Fibroblast of peridontal ligament (primary cell): ENCODE measurements at regions not wholly inside any gene's neighbourhood (a gene's known extent, or its start where the extent isn't known, plus 50 kb on each side); places are given as distances from the start of the nearest gene placed in this dataset.

Source experiments
- DNase-seq: peaks from one replicate; pipeline ENCODE4 v3.0.0-alpha.2; 2010; ENCODE audit errors: extremely low read depth

DNA sequence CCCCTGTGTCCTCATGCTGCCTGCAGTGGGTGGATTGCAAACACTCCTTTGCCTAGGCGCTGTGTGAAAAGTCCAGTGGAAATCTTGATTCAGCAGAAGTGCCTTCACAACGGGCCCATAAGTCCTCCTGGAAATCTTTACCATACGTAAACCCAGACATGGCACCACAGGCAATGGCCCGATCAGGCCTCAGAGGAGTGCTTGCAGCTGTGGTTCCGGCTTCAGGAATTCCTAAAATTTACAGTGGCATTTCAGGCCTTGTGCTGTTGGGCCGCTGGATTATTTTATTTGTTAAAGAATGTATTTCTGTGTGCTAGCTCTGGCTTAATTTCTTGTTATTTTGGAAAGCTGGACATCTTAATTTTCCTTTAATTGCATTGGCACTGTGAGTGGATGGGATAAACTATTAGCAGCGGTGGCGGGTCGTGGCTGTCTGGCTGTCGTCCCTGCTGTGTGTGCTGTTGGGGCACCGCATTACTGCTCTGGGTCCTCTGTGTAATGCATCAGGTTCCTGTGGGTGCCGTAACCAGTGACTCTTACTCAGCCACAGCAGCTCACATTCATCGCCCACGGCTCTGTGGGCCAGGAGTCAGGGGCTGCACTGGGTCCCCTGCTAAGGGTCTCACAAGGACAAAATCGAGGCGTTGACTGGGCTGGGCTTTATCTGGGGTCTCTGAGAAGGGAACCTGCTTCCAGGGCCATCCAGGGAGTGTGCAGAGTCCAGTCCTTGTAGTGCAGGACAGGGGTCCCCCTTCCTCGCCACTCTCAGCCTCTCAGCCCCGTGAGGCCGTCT, 73.1 kb downstream of the RTP5 start:
- no peak for DNase-seq

DNA sequence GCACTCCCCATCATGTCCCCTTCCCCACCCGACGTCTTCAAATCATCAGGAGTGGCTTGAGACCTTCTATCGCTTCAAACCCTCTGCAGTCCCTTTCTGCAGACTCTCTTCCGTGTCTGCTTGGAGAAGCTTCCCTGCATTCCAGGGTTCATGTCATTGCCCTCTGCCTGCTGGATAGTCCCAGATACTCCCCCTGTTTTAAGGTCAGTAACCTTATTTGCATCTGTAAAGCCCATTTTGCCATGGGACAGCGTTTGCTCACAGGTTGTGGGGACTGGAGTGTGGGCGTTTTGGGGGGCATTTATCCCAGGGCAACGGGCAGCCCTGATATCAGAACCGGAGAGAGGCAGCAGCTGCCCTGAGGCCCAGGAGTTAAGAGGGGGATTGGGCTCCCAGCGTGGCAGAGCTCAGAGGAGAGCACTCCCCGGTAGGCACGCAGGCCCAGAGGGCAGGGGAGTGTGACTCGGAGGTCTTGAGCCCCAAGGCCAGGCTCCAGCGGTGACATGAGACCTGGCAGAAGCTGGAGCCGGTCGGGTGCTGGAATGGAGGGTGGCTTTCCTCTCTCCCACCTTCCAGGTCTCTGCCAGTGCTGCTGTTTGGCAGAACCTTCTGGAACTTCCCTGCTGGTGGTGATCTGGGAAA, 73.8 kb downstream of the RTP5 start:
- DNase-seq = no peak

DNA sequence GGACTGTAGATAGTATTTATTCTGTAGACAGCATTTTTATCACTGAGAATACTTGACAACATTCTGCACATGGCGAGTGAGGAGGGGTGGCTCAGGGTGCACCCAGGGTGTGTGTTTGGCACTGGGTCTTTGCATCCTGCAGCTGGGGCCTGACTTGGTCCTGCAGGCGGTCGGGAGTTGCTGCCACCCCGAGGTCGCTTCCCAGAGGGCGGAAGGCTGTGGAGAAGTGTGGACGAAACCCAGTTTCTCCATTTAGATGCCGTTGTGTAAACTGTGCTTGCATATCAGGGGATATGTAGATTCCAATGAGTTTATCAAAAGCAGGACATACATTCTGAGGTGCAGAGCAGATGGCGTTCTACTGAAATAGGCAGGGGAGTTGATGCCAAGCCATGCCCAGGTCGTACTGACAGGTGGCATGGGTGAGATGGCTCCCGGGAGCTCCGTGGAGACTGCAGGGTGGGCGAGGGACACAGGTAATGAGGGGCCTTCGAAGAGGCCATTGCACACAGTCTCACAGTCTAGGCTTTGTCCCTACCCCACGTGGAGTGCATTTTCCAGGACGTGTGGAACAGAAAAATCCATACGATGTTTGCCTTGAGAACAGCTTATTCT, 74.5 kb downstream of the RTP5 start:
- no peak for DNase-seq

DNA sequence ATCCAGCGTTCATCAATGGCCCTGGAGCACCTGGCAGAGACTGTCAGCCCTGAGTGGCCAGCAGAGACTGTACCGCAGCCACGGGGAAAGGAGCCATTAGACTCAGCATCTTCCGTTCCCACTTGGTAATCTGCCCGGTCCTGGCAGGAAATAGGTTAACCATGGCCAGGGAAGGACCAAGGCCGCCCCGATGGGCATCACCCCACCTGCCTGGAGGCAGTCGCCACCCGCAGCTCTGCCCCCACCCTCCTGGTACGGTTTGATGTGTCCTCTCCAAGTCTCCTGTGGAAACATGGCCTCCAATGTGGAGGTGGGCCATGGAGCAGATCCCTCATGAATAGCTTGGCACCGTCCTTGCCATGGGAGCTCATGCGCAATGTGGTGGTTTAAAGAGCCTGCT, 75.3 kb downstream of the RTP5 start:
- no peak for DNase-seq

DNA sequence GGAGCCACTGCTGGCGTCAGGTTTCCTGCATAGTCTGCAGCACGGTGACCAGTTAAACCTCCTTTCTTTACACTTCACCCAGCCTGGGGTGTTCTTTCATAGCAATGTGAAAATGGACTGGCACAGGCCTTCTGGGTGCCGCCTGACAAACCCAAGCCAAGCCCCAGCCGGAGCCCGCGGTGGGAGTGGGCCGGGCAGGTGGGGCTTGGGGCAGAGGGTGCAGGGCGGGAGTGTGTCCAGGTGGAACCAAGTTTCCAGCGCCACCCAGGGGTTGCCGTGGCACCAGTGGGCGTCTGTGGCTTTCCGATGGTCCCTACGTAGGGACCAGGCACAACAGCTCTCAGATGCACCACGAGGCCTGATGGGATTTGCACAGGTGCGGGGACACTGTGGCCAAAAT, 75.8 kb downstream of the RTP5 start:
- no peak for DNase-seq

DNA sequence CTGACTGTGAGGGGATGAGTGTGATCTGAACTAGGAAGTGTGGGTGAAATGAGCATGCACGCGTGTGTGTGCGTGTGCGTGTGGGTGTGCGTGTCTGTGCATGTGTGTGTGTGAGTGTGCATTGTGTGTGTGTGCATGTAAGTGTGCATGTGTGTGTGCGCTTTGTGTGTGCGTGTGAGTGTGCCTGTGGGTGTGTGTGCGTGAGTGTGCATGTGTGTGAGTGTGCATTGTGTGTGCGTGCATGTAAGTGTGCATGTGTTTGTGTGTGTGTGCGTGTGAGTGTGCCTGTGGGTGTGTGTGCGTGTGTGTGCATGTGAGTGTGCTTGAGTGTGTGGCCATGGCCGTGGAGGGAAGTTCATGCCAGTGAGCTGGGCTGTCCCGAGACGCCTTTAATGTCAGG, 76.3 kb downstream of the RTP5 start:
- DNase-seq = no peak

DNA sequence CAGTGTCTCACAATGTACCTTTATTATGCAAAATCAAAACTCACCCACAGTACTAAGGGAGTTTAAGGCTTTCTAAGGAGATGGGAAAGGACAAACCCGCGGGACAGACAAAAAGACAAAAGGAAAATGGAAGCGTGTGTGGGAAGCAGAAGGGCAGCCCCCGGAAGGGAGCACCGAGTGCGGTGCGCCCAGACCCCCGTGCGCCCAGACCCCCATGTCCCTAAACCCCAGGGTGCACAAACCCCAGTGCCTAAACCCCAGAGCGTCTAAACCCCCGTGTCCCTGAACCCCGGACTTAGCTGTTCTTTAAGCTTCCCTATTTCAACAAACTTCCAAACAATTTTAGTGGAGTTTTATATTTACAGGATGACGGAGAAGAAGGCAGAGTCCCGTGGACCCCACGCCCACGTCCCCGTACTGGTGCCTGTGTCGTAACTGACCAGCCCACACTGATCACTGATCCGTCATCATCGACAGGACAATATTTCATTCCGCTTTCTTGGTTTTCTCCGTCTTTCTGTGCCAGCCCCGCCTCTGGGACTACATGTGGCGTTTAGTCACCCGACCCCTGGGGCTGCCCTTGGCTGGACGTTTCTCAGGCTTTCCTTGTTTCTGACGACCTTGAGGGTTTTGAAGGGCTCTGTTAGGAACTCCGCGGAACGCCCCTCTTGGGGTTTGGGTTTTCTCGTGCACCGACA, 76.9 kb downstream of the RTP5 start:
- no peak for DNase-seq

DNA sequence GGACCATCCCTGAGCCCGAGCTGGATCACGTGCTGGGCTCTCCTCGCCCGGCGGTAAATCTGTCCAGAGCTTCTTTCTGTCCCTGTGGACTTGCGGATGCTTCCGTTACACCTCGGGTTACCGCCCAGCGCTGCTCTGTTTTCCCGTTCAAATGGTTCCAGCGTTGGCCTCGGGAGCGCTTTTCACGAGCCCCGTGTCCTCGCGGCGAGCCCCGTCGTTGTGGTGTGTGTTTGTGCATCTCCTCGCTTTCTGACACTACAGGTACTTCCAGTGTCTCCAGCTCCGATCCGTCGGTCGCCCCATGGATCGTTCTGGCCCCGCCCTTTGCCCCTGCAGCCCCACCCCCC, 77.4 kb downstream of the RTP5 start:
- no peak for DNase-seq

DNA sequence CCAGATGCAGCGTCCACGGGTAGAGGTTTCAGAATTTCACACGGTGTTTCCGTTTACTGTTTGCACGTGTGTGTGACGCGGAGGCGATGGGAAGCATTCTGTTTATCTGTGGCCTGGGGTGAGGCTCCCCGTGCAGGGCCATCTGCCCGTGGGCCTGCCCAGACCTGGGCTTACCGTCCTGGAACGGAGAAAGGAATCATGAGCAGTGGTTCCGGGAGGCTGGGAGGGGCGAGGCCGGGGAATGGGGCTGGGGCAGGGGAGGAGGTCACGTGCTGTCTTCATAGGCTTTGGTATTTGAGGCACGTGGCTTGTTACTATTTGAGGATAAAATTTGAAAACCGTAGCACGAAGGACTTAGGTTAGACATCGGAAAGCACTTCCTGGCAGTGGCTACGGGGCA, 77.9 kb downstream of the RTP5 start:
- no peak for DNase-seq

DNA sequence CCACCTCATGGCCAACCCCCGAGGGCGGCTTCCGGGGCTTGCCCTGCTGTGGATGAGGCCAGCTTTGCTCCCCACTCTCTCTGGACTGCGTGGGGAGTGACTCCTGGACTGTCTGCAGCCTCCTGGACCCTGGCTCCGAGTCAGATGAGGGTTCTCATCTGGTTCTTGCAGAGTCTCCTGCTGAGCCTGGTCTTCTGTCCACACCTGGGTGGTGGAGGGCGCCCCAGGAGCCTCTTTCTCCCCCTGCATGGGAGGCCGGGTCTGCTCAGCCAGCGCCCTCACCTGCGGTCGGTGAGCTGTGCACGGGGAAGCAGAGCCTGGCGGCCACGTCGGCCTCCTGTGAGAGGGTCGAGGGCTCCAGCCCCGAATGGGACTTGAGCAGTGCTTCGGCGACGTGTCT, 78.3 kb downstream of the RTP5 start:
- no peak for DNase-seq

DNA sequence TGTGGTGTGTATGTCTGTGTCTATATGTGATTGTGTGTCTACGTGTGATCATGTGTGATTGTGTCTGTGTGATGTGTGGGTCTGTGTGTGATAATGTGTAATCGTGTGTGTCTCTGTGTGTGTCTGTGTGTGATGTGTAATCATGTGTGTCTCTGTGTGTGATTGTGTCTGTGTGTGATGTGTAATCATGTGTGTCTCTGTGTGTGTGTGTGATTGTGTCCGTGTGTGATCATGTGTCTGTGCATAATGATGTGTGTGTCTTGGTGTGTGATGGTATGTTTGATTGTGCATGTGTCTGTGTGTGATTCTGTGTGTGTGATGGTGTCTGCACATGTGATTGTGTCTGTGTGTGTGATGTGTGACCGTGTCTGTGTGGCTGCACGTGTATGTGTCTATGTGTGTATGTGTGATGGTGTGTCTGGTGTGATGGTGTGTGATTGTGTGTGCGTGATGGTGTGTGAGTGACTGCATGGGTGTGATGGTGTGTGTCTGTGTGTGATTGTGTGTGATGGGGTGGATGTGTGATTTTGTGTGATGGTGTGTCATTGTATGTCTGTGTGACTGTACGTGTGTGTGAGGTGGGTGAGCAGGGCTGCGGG, 78.9 kb downstream of the RTP5 start:
- no peak for DNase-seq

DNA sequence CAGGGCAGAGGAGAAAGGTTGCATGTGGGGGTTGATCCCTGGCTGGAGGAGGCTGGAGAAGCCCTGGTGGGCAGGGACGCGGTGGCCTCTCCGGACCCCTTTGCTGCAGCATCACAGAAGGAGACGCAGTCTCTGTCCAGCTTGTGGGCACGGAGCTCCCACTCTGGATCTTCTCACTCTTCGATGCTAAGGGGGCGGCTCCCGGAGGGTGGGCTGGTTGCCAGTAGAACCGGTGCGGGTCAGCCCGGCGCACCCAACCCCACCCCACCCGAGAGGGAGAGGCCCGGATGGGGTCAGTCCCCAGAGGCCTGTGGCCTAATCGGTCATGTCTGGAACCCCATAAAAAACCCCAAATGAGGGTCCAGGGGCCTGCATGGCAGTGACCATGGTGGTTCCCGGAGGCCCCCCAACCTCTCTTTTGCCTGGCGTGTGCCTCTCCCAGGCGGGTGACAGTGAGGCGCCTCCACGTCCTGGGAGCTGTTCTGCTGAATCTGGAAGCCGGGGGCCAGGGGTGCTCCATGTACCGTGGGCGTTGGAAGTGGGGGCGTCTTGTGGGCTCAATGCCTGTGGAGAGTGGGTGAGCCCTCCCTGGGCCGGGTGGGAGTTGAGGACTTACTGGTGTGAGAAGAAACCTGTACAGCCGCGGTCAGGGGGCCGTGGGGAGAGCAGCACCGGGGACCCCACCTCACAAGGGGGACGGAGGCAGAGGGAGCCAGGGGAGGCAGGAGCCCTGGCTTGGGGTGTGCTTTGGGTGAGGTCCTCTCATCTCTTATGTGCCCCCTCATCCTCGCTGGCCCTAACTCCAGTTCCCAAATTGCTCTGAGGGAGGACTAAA, 79.6 kb downstream of the RTP5 start:
- no peak for DNase-seq

DNA sequence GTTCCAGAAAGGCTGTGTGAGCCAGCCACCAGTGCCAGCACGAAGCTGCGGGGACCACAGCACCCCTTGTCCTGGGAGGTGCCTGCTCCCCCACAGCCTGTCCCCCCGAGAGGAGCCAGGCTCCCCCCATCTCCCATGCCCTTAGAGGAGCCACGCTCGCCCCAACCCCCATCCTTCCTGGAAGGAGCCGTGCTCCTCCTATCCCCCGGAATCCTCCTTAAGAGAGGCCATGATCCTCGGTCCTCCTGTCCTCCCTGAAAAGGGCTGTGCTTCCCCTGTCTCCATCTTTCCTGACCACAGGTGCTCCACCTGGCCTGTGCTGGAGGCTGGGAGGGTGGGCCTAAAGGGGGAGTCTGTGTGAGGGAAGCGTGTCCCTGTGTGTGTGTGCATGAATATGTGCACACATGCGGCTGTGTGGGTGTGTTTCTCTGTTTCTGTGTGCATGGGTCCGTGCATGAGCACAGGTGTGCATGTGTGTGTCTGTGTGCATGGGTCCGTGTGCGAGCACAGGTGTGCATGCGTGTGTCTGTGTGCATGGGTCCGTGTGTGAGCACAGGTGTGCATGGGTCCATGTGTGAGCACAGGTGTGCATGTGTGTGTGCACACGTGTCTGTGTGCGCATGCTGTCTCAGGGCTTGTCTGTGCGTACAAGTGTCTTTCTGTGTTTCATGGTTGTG, 80.3 kb downstream of the RTP5 start:
- DNase-seq = no peak

DNA sequence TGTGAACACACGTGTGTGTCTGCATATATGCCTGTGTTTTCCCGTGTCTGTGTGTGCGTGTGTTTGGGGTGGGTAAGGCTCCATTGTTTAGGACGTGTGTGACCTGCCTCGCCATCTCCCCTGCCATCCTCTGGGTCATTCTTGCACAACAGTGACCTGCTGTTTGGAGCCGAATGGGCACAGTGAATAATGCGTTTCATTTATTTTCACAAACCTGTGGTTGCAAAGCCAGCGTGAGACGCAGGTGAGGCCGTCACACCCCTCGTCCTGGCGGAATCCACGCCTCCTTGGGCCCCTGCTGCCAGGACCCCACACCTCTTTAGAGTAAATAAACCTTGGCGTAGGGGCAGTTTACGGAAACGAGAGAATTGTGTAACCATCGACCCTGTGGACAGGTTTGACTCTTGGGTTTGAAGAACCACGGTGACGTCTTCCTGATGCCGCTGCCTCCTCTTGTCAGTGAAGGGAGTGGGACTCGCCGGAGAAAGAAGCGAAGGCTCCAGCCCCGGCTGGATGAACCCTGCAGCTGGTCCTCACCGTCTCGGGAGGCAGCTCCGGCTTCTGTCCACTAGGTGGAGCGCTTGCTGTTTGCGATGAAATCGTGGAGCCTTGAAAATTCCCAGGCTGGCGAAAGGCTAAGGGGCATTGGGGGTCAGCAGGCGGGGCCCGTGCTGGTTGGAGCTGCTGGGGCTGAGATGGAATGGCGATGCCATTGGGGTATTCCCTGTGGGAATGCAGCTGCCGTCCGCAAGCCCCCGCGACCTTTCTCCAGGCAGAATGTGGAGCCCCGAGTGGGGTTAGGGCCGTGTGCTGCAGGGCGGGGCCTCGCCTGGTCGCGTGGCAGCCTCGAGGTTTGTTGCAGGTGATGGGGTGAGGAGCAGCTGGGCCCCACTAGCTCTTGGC, 81.1 kb downstream of the RTP5 start:
- DNase-seq = peak; percentile 69

DNA sequence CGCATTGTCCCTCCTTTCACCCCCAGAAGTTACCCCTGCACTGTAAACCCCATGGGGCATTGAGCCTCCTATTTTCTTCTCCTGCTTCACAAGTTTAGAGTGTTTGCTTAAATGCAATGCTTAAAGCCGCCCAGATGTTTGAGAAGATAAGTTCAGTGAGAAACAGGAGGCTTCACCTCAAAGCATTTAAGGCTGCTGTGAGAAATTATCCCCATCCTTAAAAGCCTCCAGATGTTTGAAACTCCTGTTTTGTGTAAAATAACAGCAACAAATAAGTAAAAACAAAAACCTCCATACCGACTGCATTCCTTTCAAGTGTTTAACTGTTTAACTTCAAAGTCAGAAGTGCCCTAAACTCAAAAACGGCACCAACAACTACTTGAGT, 81.8 kb downstream of the RTP5 start:
- peak; percentile 5 for DNase-seq

DNA sequence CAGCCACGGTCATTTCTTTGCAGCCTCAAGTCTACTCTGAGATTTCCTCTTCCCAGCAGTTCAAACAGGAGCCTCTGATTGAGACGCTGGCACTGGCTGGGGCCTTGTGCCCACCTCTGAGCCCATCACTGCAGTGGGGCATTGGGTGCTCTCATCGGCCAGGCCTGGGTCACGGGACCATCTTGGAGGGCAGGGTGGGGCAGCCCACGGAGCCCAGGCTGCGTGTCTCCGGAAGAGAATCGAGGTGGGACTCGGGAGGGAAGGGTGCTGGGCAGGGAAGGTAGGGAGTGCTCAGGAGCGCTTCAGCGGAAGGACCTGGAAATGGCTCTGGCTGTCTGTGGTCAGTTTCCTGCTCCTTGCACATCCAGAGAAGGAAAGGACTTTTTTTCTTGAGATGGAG, 82.4 kb downstream of the RTP5 start:
- no peak for DNase-seq

DNA sequence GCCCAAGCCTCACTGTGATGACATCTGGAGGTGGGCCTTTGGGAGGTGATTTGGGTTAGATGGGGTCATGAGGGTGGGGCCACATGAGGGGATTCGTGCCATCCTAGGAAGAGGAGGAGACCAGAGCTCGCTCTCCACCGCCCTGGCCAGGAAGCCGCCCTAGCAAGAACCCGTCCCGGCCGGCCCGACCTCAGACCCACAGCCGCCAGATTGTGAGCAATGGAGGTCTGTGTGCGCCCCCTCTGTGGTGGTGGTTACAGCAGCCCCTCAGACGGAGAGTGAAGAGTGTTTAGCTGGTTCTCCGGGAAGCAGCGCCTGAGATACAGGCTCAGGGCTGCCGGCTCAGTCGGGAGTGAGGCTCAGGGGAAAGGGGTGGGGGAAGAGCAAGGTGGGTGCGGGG, 83.3 kb downstream of the RTP5 start:
- DNase-seq = no peak

DNA sequence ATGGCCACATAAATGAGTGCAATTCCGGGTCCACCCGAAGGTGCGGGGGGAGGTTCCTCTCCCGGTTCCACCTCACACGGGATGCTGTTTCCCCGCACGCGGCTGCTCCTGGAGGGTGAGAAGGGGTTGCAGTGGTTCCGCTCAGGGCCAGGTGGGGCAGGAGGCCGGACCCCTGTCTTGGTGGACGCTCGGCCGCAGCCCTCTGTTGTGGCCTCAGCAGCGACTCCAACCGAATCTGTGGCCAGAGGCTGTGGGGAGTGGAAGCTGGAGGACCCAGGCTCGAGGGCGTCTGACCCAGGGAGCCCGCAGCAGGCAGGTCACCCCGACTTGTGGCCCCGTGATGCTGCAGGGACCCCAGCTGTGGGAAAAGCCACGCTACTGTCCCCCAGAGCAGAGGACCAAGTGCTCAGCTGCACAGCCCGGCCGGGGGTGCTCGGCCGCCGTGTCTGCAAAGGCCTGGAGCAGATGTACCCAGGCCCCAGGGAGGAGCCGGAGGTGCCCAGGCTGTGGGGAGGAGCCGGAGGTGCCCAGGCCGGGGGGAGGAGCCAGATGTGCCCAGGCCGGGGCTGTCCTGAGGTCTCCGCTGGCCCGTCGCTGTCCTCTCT, 83.9 kb downstream of the RTP5 start:
- no peak for DNase-seq

DNA sequence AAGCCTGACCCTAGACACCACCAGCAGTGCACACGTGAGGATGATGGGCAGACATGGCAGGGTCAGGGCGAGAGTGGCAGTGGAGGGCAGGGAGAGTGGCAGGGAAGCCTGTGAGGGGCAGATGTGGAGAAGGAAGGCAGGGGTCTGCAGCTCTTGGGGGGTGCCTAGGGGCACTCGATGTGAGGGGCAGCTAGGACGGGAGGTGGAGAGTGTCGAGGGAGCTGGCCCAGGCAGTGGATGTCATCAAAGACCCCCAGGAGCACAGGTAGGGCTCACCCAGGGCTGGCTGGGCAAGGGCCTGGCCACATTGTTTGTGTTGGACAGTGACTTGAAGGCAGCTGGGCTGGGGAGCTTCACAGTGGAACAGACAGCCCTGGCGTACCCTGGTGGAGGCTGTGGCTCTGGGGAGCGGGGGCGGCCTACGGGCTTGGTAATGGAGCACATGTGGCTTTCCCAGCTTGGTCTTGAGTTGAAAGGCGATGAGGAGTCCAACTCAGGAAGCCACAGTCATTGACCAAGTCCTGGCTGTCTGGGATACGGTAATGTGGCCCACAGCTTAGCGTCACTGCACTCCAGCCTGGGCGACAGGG, 87.1 kb downstream of the RTP5 start:
- no peak for DNase-seq
